Activated CD4-positive, alpha-beta memory T cell treated with anti-CD3 and anti-CD28 coated beads for 36 hours (primary cell): ENCODE measurements at regions not wholly inside any gene's neighbourhood (a gene's known extent, or its start where the extent isn't known, plus 50 kb on each side); places are given as distances from the start of the nearest gene placed in this dataset.

ENCODE experiments used
- CTCF ChIA-PET: fragments of 350-600 bp; sonication (Branson Sonifier 250); formaldehyde crosslinking; loops from one replicate; lab custom pipeline; 2021; ENCODE audit warnings: antibody characterized with exemption, inconsistent platforms; lab: Charles Lee
- POLR2A ChIA-PET: fragments of 350-600 bp; sonication (Branson Sonifier 250); formaldehyde crosslinking; loops from one replicate; lab custom pipeline; 2021; ENCODE audit warnings: antibody characterized with exemption; lab: Charles Lee
- DNase-seq: peaks from one replicate; pipeline ENCODE4 v3.0.0-alpha.2; 2020
- H3K27ac Mint-ChIP-seq: one replicate; pipeline ENCODE4 v1.8.0; 2021; ENCODE audit warnings: mixed read lengths
- H3K27me3 Mint-ChIP-seq: one replicate; pipeline ENCODE4 v1.8.0; 2021; ENCODE audit warnings: mixed read lengths
- H3K36me3 Mint-ChIP-seq: one replicate; pipeline ENCODE4 v1.8.0; 2021; ENCODE audit warnings: mixed read lengths
- H3K4me1 Mint-ChIP-seq: one replicate; pipeline ENCODE4 v1.8.0; 2021; ENCODE audit warnings: low read depth, mixed read lengths
- H3K4me3 Mint-ChIP-seq: one replicate; pipeline ENCODE4 v1.8.0; 2021; ENCODE audit warnings: mild to moderate bottlenecking, mixed read lengths
- H3K9me3 Mint-ChIP-seq: one replicate; pipeline ENCODE4 v1.8.0; 2021; ENCODE audit warnings: mixed read lengths
- intact Hi-C: fragments of 100-400 bp; cut with micrococcal nuclease; formaldehyde crosslinking; loops from one replicate; pipeline ENCODE4 v1.15.1; 2023

DNA sequence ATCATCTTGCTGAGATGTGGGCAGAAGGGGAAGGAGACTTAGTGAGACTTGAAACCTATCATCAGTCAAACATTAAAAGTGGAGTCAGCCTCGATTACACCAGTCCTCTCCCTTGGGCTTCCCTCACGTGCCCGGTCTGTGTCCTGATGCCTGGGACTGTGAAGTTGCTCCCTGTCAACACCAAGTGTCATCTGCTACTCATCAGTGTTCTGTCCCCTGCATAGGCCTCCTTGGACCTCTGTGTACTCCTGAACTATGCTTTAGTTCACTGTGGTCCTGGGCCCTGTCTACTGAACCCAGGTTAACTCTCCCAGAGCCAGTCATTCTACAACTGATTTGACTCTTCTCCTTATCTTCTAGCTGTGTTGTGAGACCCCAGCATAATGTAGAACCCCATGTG lies 506.3 kb downstream of the TYW1 start:
- no peaks in the 10 kb centered on the region for H3K4me1 Mint-ChIP-seq
- POLR2A ChIA-PET = no interaction called here
- intact Hi-C loops = no loop called here
- no peak overlapping the region for H3K27ac Mint-ChIP-seq
- DNase-seq = no peak
- H3K9me3 Mint-ChIP-seq = peaks cover 12% of the 10 kb centered on the region
- CTCF ChIA-PET = no interaction called here
- no peaks in the 10 kb centered on the region for H3K27me3 Mint-ChIP-seq
- no peak overlapping the region for H3K4me3 Mint-ChIP-seq
- H3K36me3 Mint-ChIP-seq = no peaks in the 10 kb centered on the region

DNA sequence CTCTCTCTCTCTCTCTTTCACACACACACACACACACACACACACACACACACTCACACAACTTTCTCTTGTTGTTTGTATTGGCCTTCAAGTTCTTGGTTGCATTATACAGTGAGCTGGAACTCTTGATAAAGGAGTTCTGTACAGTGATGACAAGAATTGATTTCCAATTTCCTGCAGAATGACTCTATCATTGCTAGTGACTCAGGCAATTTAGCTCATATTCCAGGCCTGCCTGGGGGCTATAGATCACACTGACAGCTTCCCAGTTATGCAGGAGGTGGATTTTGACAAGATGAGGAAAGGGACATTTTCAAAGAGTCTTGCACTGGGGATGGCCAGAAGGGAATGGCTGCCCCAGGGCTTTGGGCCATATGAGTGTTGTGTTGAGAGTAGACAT lies 508.8 kb downstream of the TYW1 start:
- H3K4me1 Mint-ChIP-seq = no peaks in the 10 kb centered on the region
- no peak overlapping the region for H3K4me3 Mint-ChIP-seq
- no peaks in the 10 kb centered on the region for H3K36me3 Mint-ChIP-seq
- ChIA-PET CTCF (no interaction called here), POLR2A (no interaction called here)
- intact Hi-C loops = no loop called here
- no peaks in the 10 kb centered on the region for H3K27me3 Mint-ChIP-seq
- no peak for DNase-seq
- peaks cover 7% of the 10 kb centered on the region for H3K9me3 Mint-ChIP-seq
- H3K27ac Mint-ChIP-seq = no peak overlapping the region

GRCh38 chr7:67512481-67512880 lies 515.8 kb downstream of the TYW1 start:
- DNase-seq = no peak
- H3K36me3 Mint-ChIP-seq = no peaks in the 10 kb centered on the region
- POLR2A ChIA-PET = no interaction called here
- H3K27ac Mint-ChIP-seq = no peak overlapping the region
- intact Hi-C loops = no loop called here
- no peaks in the 10 kb centered on the region for H3K4me1 Mint-ChIP-seq
- peaks cover 3% of the 10 kb centered on the region for H3K9me3 Mint-ChIP-seq
- H3K27me3 Mint-ChIP-seq = no peaks in the 10 kb centered on the region
- CTCF ChIA-PET = no interaction called here
- no peak overlapping the region for H3K4me3 Mint-ChIP-seq

DNA sequence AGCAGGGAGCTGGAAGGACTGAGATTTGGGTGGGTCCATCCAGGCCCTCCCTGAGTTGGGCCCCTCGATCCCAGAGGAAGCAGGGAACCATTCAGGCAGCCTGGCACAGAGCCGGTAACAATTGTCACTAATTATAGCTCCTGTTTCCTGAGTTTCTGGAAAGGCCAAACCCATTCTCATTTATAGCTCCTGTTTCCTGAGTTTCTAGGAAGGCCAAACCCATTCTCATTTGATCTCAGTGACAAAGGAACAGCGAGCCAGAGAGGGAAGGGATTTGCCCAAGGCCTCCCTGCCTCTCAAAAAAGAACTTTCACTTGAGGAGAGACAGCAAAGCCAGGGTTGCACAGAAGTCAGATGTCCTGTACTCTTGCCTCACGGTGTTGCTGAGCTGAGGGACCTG lies 521.9 kb downstream of the TYW1 start:
- ChIA-PET POLR2A (no interaction called here), CTCF (no interaction called here)
- no peak for DNase-seq
- Mint-ChIP-seq H3K27ac (no peak overlapping the region), H3K4me1 (no peaks in the 10 kb centered on the region), H3K4me3 (no peak overlapping the region), H3K27me3 (no peaks in the 10 kb centered on the region), H3K36me3 (no peaks in the 10 kb centered on the region), H3K9me3 (no peaks in the 10 kb centered on the region)
- intact Hi-C loops = no loop called here

- ChIA-PET POLR2A (no interaction called here), CTCF (no interaction called here)
- Mint-ChIP-seq H3K4me3 (no peak overlapping the region), H3K27me3 (no peaks in the 10 kb centered on the region), H3K9me3 (no peaks in the 10 kb centered on the region), H3K27ac (no peak overlapping the region), H3K4me1 (no peaks in the 10 kb centered on the region), H3K36me3 (no peaks in the 10 kb centered on the region)
- intact Hi-C loops = no loop called here
- no peak for DNase-seq
Observed at GRCh38 chr7:67519171-67519570, 522.5 kb downstream of the TYW1 start.

DNA sequence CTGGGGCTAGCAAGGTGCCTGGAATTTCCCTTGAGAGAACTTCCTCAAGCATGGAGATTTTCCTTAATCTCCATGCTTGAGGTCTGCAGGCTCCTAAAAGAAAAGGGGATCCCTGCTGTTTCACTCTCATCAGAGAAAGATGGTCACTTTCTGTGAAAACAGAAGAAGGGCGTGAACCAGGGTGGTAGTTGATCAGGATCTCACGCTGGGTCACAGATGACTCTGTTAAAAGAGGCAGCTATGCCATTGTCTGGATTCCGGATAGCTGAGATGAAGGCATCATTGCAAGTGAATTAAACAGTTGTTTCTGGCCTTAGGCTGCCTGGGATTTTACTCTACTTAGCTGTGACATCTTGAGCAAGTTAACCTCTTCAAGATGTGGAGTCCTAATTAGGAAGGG lies 525.9 kb downstream of the TYW1 start:
- Mint-ChIP-seq H3K4me1 (no peaks in the 10 kb centered on the region), H3K27ac (no peak overlapping the region), H3K4me3 (no peak overlapping the region), H3K36me3 (no peaks in the 10 kb centered on the region), H3K9me3 (no peaks in the 10 kb centered on the region), H3K27me3 (no peaks in the 10 kb centered on the region)
- CTCF ChIA-PET = no interaction called here
- intact Hi-C loops = no loop called here
- POLR2A ChIA-PET = no interaction called here
- DNase-seq = no peak

DNA sequence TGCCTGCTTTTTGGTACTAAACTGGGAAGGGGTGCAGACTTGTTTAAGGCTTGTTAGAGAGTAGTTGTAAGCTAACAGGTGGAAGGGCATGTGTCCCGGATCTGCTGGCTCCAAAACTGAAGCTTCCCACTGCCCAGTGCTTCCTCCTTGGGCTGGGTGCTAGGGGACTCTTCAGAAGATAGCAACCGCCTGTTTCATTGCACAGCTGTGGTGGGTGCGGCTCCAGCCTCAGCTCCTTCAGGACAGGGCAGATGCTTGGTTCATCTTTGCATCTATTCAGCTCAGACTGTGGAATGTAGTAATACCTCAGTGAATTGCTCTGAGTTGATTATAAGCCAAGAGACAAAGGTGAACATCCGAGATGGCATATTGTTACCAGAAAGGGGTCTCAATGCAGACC lies 527.1 kb downstream of the TYW1 start:
- no peaks in the 10 kb centered on the region for H3K36me3 Mint-ChIP-seq
- no peaks in the 10 kb centered on the region for H3K9me3 Mint-ChIP-seq
- POLR2A ChIA-PET = no interaction called here
- intact Hi-C loops = no loop called here
- no peaks in the 10 kb centered on the region for H3K4me1 Mint-ChIP-seq
- H3K27ac Mint-ChIP-seq = no peak overlapping the region
- no peak overlapping the region for H3K4me3 Mint-ChIP-seq
- no peak for DNase-seq
- CTCF ChIA-PET = no interaction called here
- H3K27me3 Mint-ChIP-seq = no peaks in the 10 kb centered on the region

GRCh38 chr7:67525588-67525987 lies 529.0 kb downstream of the TYW1 start:
- H3K4me3 Mint-ChIP-seq = no peak overlapping the region
- H3K4me1 Mint-ChIP-seq = no peaks in the 10 kb centered on the region
- no peak for DNase-seq
- intact Hi-C loops = no loop called here
- peaks cover 4% of the 10 kb centered on the region for H3K9me3 Mint-ChIP-seq
- no peaks in the 10 kb centered on the region for H3K36me3 Mint-ChIP-seq
- POLR2A ChIA-PET = no interaction called here
- H3K27ac Mint-ChIP-seq = no peak overlapping the region
- H3K27me3 Mint-ChIP-seq = no peaks in the 10 kb centered on the region
- CTCF ChIA-PET = no interaction called here

DNA sequence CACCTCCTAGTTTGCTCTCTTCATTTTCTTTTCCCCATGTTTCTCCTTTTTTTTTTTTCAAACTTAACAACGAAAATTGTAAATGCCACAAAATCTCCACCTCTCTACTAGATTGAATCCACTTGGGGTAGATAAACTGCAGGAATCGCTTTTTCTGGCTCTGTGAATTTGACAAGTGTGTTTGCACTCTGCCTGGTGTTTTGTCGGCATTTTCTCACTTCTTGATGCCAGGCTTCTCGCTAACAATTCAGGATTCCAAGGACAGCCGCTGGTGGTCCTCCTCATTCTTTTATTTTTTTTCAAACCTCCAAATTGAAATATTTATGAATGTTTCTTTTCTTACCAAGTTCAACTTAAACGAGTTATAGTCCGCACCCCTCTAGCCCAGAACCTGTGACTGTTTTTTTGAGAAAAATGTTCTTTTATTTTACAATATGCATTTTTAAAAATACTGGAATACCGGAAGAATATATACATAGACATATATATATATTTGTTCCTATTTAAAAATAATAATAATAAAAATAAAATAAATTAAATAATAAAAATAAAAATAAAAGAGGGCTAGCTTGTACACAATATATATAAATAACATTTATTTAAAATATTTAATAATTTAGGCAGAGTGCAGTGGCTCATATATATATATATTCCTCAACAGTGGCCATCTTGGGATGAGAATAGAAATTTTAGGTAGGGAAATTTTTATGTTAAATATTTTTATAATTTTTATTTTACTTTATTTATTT lies 538.8 kb downstream of the TYW1 start:
- no peak for DNase-seq
- H3K4me1 Mint-ChIP-seq = no peaks in the 10 kb centered on the region
- H3K27ac Mint-ChIP-seq = no peak overlapping the region
- peaks cover 5% of the 10 kb centered on the region for H3K9me3 Mint-ChIP-seq
- ChIA-PET POLR2A (no interaction called here), CTCF (interaction anchor here (0.6 kb wide), 1 partner anchor 1690 kb away, joined by 4 read pairs; no protein-coding TSS in a partner anchor)
- H3K4me3 Mint-ChIP-seq = no peak overlapping the region
- intact Hi-C loops = no loop called here
- no peaks in the 10 kb centered on the region for H3K27me3 Mint-ChIP-seq
- no peaks in the 10 kb centered on the region for H3K36me3 Mint-ChIP-seq

DNA sequence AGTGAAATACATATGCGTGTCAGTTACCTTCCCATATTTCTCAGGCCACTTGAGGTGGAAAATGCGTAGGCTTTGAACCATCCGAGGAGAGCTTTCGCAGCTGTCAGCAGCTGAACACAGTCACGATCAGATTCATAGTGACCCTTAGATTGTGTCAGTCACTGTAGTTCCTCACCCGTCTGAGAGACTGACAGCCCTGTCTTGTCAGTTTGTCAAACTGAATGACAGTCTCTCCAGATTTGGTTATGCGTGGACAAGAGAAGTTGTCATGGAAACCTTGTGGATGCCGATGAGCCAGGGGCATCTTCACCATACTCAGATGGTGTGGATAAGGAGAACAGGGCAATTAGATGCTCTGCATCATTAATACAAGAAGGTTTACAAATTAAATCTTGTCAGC lies 546.3 kb downstream of the TYW1 start:
- no peak overlapping the region for H3K27ac Mint-ChIP-seq
- POLR2A ChIA-PET = no interaction called here
- intact Hi-C loops = no loop called here
- no peaks in the 10 kb centered on the region for H3K27me3 Mint-ChIP-seq
- DNase-seq = no peak
- H3K36me3 Mint-ChIP-seq = no peaks in the 10 kb centered on the region
- CTCF ChIA-PET = no interaction called here
- H3K4me3 Mint-ChIP-seq = no peak overlapping the region
- no peaks in the 10 kb centered on the region for H3K4me1 Mint-ChIP-seq
- H3K9me3 Mint-ChIP-seq = no peaks in the 10 kb centered on the region

- Mint-ChIP-seq H3K9me3 (peaks cover 10% of the 10 kb centered on the region), H3K4me3 (no peak overlapping the region), H3K27ac (no peak overlapping the region), H3K36me3 (no peaks in the 10 kb centered on the region), H3K4me1 (no peaks in the 10 kb centered on the region), H3K27me3 (no peaks in the 10 kb centered on the region)
- no peak for DNase-seq
- intact Hi-C loops = no loop called here
- ChIA-PET CTCF (no interaction called here), POLR2A (no interaction called here)
Observed at GRCh38 chr7:67547183-67547907, 550.7 kb downstream of the TYW1 start.

GRCh38 chr7:67549126-67549525 lies 552.5 kb downstream of the TYW1 start:
- no peaks in the 10 kb centered on the region for H3K4me1 Mint-ChIP-seq
- H3K4me3 Mint-ChIP-seq = no peak overlapping the region
- ChIA-PET POLR2A (no interaction called here), CTCF (no interaction called here)
- H3K27me3 Mint-ChIP-seq = no peaks in the 10 kb centered on the region
- H3K36me3 Mint-ChIP-seq = no peaks in the 10 kb centered on the region
- H3K27ac Mint-ChIP-seq = no peak overlapping the region
- peaks cover 10% of the 10 kb centered on the region for H3K9me3 Mint-ChIP-seq
- intact Hi-C loops = no loop called here
- DNase-seq = no peak
